Heart left ventricle (tissue), 16 donors: ENCODE measurements at regions not wholly inside any gene's neighbourhood (a gene's known extent, or its start where the extent isn't known, plus 50 kb on each side); places are given as distances from the start of the nearest gene placed in this dataset.

Experiments used
- ATAC-seq, 4 donors: fragments of 200-7000 bp; cut with Tn5 transposase; one replicate each; pipeline ENCODE4 v1.9.1; 2020 to 2022; ENCODE audit warnings: moderate library complexity in 4 of 4, mild to moderate bottlenecking in 3 of 4, moderate number of reproducible peaks in 1 of 4
- DNase-seq, 5 donors: peaks; one replicate each; pipeline ENCODE4 v3.0.0-alpha.2; 2020
- H3K27ac ChIP-seq, 12 donors: fragments of 200-600 bp; sonication (generic) in 4 of 12; one replicate each; pipeline versions ENCODE4 v1.5.0 to v1.8.0; 2016 to 2022; ENCODE audit warnings: mild to moderate bottlenecking in 2 of 12
- H3K27me3 ChIP-seq, 9 donors: fragments of 200-600 bp; sonication (generic) in 2 of 9; one replicate each; pipeline versions ENCODE4 v1.5.1 to v1.8.0; 2016 to 2022; ENCODE audit warnings: mild to moderate bottlenecking in 3 of 9
- H3K36me3 ChIP-seq, 9 donors: fragments of 200-600 bp; sonication (generic) in 2 of 9; one replicate each; pipeline versions ENCODE4 v1.5.0 to v1.8.0; 2018 to 2022; ENCODE audit warnings: mild to moderate bottlenecking in 2 of 9
- H3K4me1 ChIP-seq, 12 donors: fragments of 200-600 bp; sonication (generic) in 4 of 12; one replicate each; pipeline versions ENCODE4 v1.5.0 to v1.8.0; 2016 to 2022; ENCODE audit warnings: mild to moderate bottlenecking in 3 of 12
- H3K4me3 ChIP-seq, 12 donors: fragments of 200-600 bp; sonication (generic) in 4 of 12; one replicate each; pipeline versions ENCODE4 v1.5.0 to v1.8.0; 2017 to 2022; ENCODE audit warnings: mild to moderate bottlenecking in 9 of 12, moderate library complexity in 4 of 12
- H3K9me3 ChIP-seq, 12 donors: fragments of 200-600 bp; sonication (generic) in 4 of 12; one replicate each; pipeline versions ENCODE4 v1.5.0 to v1.8.0; 2016 to 2022; ENCODE audit warnings: mild to moderate bottlenecking in 1 of 12
- CTCF ChIP-seq, 12 donors: fragments of 200-600 bp; sonication (generic) in 4 of 12; IDR thresholded peaks; one replicate each; pipeline versions ENCODE4 v1.5.0 to v1.8.0; 2018 to 2022; ENCODE audit warnings: antibody characterized with exemption in 12 of 12, mild to moderate bottlenecking in 5 of 12
- POLR2A ChIP-seq, 2 donors: fragments of 450-650 bp; IDR thresholded peaks; one replicate each; pipeline ENCODE4 v1.6.1; 2017; ENCODE audit warnings: antibody characterized with exemption in 2 of 2, mild to moderate bottlenecking in 2 of 2, moderate library complexity in 2 of 2
- WGBS, 4 donors: extraction: QIAGEN DNeasy Blood & Tissue Kit in 2 of 4; methylation state at CpG; one replicate each; pipeline versions ENCODE4 v1.1.5 to v1.1.7; 2013 to 2018; 5-methylcytosine and 5-hydroxymethylcytosine counted together
- intact Hi-C, 10 donors: fragments of 100-400 bp; cut with DNase I; formaldehyde crosslinking; loops; one replicate each; pipeline versions ENCODE4 v1.11.1 to v1.14.2; 2022
- donor health status: ischemic (EF 13 %, LVEDD 7.1; RV severe dilation, severe dysfunction).
- donor health status: healthy with polysubstance abuse.
- donor health status: DM: no; HTN: yes; CAD: no.
- donor health status: DM: no; HTN: no; CAD: no.
- donor health status: ischemic (EF 25% LVEDD 6.9; RV normal size, moderate dysfunction).
- donor health status: ischemic (EF 25% LVEDD 5.7; RV mildly dilated, moderate dysfunction).
- donor health status: healthy.
- donor health status: DM: yes; HTN: yes; CAD: no.
- donor health status: ischemic (EF 35%, LVEDD 5.7; RV mildly dilated, moderate dysfunction).
- donor health status: nonischemic (EF 11% LVEDD 7.7; RV severe dilation, severe dysfunction).
- donor health status: DM: yes; HTN: yes; CAD: no.
- donor health status: PGD.
- donor health status: ischemic (EF 29% LVEDD 5.4; RV normal size, mild dysfunction).
- donor health status: nonischemic (EF 23%, LVEDD 6.1; RV moderate dilation, normal function).

- TF ChIP-seq CTCF (IDR thresholded peaks at IDR 0.05) (no peak), POLR2A (IDR thresholded peaks at IDR 0.05) (no peak)
Observed at GRCh38 chr1:90810681-90811080, 93.6 kb upstream of the BARHL2 start.

GRCh38 chr1:90809996-90810395, 92.9 kb upstream of the BARHL2 start:
- Histone ChIP-seq H3K27ac (no peak overlapping the region), H3K9me3 (peaks cover 0 to 9% (median 0%) of the 10 kb centered on the region in 12 donors), H3K4me1 (no peaks in the 10 kb centered on the region), H3K27me3 (no peaks in the 10 kb centered on the region), H3K4me3 (no peak overlapping the region), H3K36me3 (no peaks in the 10 kb centered on the region)
- ATAC-seq = no peak
- WGBS, 4 donors = 49 to 58% (median 51%) methylated on average over 3 of the region's 3 CpGs
- DNase-seq = no peak
- TF ChIP-seq CTCF (IDR thresholded peaks at IDR 0.05) (no peak), POLR2A (IDR thresholded peaks at IDR 0.05) (no peak)
- intact Hi-C loops = no loop called here

More at GRCh38 chr1:90810681-90811080, 93.6 kb upstream of the BARHL2 start:
- intact Hi-C loops = no loop called here
- H3K4me1 ChIP-seq = no peaks in the 10 kb centered on the region
- no peak for DNase-seq
- H3K9me3 ChIP-seq = peaks cover 0 to 3% (median 0%) of the 10 kb centered on the region in 12 donors
- H3K27ac ChIP-seq = no peak overlapping the region
- WGBS, 4 donors = 88 to 94% (median 91%) methylated on average over 6 of the region's 6 CpGs
- H3K36me3 ChIP-seq = no peaks in the 10 kb centered on the region
- ATAC-seq = no peak
- no peak overlapping the region for H3K4me3 ChIP-seq
- H3K27me3 ChIP-seq = peaks cover 0 to 1% (median 0%) of the 10 kb centered on the region in 9 donors

GRCh38 chr1:90809093-90809492, 92.0 kb upstream of the BARHL2 start:
- no peaks in the 10 kb centered on the region for H3K36me3 ChIP-seq
- H3K9me3 ChIP-seq = peaks cover 0 to 18% (median 0%) of the 10 kb centered on the region in 12 donors
- DNase-seq (no peak), ATAC-seq (no peak)
- intact Hi-C loops = no loop called here
- no peak overlapping the region for H3K4me3 ChIP-seq
- no peak for TF ChIP-seq POLR2A (IDR thresholded peaks at IDR 0.05)
- TF ChIP-seq CTCF (IDR thresholded peaks at IDR 0.05) = no peak
- H3K27ac ChIP-seq = no peak overlapping the region
- no peaks in the 10 kb centered on the region for H3K4me1 ChIP-seq
- WGBS, 4 donors = 40 to 68% (median 54%) methylated on average over 3 of the region's 3 CpGs
- H3K27me3 ChIP-seq = no peaks in the 10 kb centered on the region

- no peak for TF ChIP-seq CTCF (IDR thresholded peaks at IDR 0.05)
- TF ChIP-seq POLR2A (IDR thresholded peaks at IDR 0.05) = no peak
- Histone ChIP-seq H3K9me3 (peaks cover 0 to 25% (median 0%) of the 10 kb centered on the region in 12 donors), H3K27ac (no peak overlapping the region), H3K36me3 (no peaks in the 10 kb centered on the region), H3K4me3 (no peak overlapping the region), H3K27me3 (no peaks in the 10 kb centered on the region), H3K4me1 (no peaks in the 10 kb centered on the region)
- DNase-seq (no peak), ATAC-seq (no peak)
- intact Hi-C loops = no loop called here
Observed at GRCh38 chr1:90807329-90807728, 90.2 kb upstream of the BARHL2 start.
